ENCODE measurements at regions not wholly inside any gene's neighbourhood (a gene's known extent, or its start where the extent isn't known, plus 50 kb on each side); places are given as distances from the start of the nearest gene placed in this dataset.
"Not testable (repeated sequence)": the region's sequence is repeated elsewhere in the genome, so short reads cannot be mapped to it uniquely, and the experiment has no call there.

GRCh38 chr21:17119466-17120297, 393.2 kb upstream of the CXADR start:
- TF ChIP-seq, protein P1, sequence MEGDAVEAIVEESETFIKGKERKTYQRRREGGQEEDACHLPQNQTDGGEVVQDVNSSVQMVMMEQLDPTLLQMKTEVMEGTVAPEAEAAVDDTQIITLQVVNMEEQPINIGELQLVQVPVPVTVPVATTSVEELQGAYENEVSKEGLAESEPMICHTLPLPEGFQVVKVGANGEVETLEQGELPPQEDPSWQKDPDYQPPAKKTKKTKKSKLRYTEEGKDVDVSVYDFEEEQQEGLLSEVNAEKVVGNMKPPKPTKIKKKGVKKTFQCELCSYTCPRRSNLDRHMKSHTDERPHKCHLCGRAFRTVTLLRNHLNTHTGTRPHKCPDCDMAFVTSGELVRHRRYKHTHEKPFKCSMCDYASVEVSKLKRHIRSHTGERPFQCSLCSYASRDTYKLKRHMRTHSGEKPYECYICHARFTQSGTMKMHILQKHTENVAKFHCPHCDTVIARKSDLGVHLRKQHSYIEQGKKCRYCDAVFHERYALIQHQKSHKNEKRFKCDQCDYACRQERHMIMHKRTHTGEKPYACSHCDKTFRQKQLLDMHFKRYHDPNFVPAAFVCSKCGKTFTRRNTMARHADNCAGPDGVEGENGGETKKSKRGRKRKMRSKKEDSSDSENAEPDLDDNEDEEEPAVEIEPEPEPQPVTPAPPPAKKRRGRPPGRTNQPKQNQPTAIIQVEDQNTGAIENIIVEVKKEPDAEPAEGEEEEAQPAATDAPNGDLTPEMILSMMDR (IDR thresholded peaks at IDR 0.05; ENCODE audit: low read depth, low read length) = no peak
- no peaks in the 10 kb centered on the region for H3K27me3 ChIP-seq
- no peaks in the 10 kb centered on the region for H3K36me3 ChIP-seq
- no peak overlapping the region for H3K4me3 ChIP-seq
- H3K27ac ChIP-seq = no peak overlapping the region
- H3K9me3 ChIP-seq (ENCODE audit: low read depth) = no peaks in the 10 kb centered on the region
- H3K4me1 ChIP-seq (ENCODE audit: low read depth) = no peaks in the 10 kb centered on the region
- no peak for DNase-seq (ENCODE audit: low read depth in 1 of 2, low spot score in 1 of 2)

- H3K27ac ChIP-seq; DNase-seq (ENCODE audit: low read depth in 1 of 2, low spot score in 1 of 2); H3K4me3 ChIP-seq; H3K4me1 ChIP-seq (ENCODE audit: low read depth); H3K27me3 ChIP-seq; H3K9me3 ChIP-seq (ENCODE audit: low read depth); H3K36me3 ChIP-seq: not testable (repeated sequence)
Measured at GRCh38 chr21:17127395-17127794, 385.4 kb upstream of the CXADR start.

DNA sequence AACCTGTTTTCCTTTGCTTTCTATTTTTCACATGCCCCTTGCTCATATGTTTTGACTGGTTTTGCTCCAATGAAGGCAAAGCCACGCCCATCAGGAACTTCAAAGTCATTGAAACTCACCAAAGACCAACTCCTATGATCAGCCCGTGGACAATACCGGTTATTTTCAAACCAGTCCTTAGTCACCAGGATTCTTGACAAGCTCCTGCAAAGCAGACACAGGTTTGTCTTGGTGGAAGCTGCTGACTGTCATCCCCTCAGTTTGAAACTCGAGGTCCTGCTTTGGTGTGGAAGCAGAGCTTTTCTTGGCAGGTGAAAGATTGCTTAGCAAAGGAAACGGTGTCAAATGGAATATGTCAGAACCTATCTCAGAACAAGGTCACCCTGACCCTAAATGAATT, 384.7 kb upstream of the CXADR start:
- H3K27ac ChIP-seq = no peak overlapping the region
- H3K4me3 ChIP-seq = no peak overlapping the region
- H3K4me1 ChIP-seq (ENCODE audit: low read depth) = no peaks in the 10 kb centered on the region
- H3K36me3 ChIP-seq = no peaks in the 10 kb centered on the region
- no peaks in the 10 kb centered on the region for H3K9me3 ChIP-seq (ENCODE audit: low read depth)
- DNase-seq (ENCODE audit: low read depth in 1 of 2, low spot score in 1 of 2) = no peak
- TF ChIP-seq, protein P1 (IDR thresholded peaks at IDR 0.05; ENCODE audit: low read depth, low read length) = no peak
- H3K27me3 ChIP-seq = no peaks in the 10 kb centered on the region

GRCh38 chr21:17139159-17139558, 373.7 kb upstream of the CXADR start:
- H3K36me3 ChIP-seq; H3K27ac ChIP-seq; H3K4me3 ChIP-seq; H3K4me1 ChIP-seq (ENCODE audit: low read depth); H3K27me3 ChIP-seq; H3K9me3 ChIP-seq (ENCODE audit: low read depth): not testable (repeated sequence)
- peak in 1 of 2 donors; percentile 4 for DNase-seq (ENCODE audit: low read depth in 1 of 2, low spot score in 1 of 2)

GRCh38 chr21:17139696-17140095, 373.1 kb upstream of the CXADR start:
- DNase-seq (ENCODE audit: low read depth in 1 of 2, low spot score in 1 of 2) = peak in 1 of 2 donors; percentile 23
- Histone ChIP-seq H3K4me3 (no peak overlapping the region), H3K36me3 (no peaks in the 10 kb centered on the region), H3K27ac (no peak overlapping the region), H3K27me3 (no peaks in the 10 kb centered on the region), H3K4me1 (ENCODE audit: low read depth) (no peaks in the 10 kb centered on the region), H3K9me3 (ENCODE audit: low read depth) (no peaks in the 10 kb centered on the region)
- TF ChIP-seq, protein P1 (IDR thresholded peaks at IDR 0.05; ENCODE audit: low read depth, low read length) = no peak

DNA sequence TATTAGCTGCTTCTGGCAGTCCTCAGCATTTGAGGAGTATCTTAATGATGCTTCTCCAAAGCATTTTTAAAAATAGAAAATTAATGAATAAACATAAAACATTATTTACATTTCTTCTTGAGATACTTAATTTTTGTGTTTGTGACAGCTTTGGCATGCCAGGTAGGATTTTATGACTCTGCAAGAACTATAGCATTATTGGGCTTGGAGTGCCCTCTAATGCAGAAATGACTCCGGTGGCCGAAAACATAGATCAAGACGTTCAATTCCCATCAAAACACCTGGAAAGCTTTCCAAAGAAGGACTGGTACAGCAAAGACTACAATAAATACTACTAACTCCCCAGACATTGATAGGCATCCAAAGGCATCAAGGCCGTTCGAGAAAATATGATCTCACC, 366.4 kb upstream of the CXADR start:
- no peaks in the 10 kb centered on the region for H3K9me3 ChIP-seq (ENCODE audit: low read depth)
- no peaks in the 10 kb centered on the region for H3K27me3 ChIP-seq
- TF ChIP-seq, protein P1 (IDR thresholded peaks at IDR 0.05; ENCODE audit: low read depth, low read length) = no peak
- H3K4me3 ChIP-seq = no peak overlapping the region
- no peaks in the 10 kb centered on the region for H3K4me1 ChIP-seq (ENCODE audit: low read depth)
- no peaks in the 10 kb centered on the region for H3K36me3 ChIP-seq
- no peak overlapping the region for H3K27ac ChIP-seq
- DNase-seq (ENCODE audit: low read depth in 1 of 2, low spot score in 1 of 2) = no peak
